Neural progenitor cell (in vitro differentiated cells): ENCODE measurements at regions not wholly inside any gene's neighbourhood (a gene's known extent, or its start where the extent isn't known, plus 50 kb on each side); places are given as distances from the start of the nearest gene placed in this dataset.

Experiments used
- DNase-seq: peaks from one replicate; pipeline ENCODE4 v3.0.0-alpha.2; 2016; ENCODE audit warnings: low spot score
- H2AFZ ChIP-seq: fragments of 200-600 bp; sonication (generic); replicated peaks from 2 replicates; pipeline ENCODE4 v1.6.1; 2016; ENCODE audit warnings: antibody characterized with exemption
- H3F3A ChIP-seq: fragments of 200-600 bp; sonication (generic); 2 replicates; pipeline ENCODE4 v1.6.1; 2016; ENCODE audit warnings: antibody characterized with exemption, low read depth
- H3K27ac ChIP-seq: fragments of 200-600 bp; sonication (generic); 2 replicates; pipeline ENCODE4 v1.5.1; 2016; ENCODE audit warnings: mild to moderate bottlenecking
- H3K27me3 ChIP-seq: fragments of 200-600 bp; sonication (generic); 2 replicates; pipeline ENCODE4 v1.6.1; 2016; ENCODE audit warnings: mild to moderate bottlenecking, moderate library complexity
- H3K36me3 ChIP-seq: fragments of 200-600 bp; sonication (generic); 2 replicates; pipeline ENCODE4 v1.5.1; 2016
- H3K4me1 ChIP-seq: fragments of 200-600 bp; sonication (generic); 2 replicates; pipeline ENCODE4 v1.6.1; 2016; ENCODE audit warnings: mixed run types
- H3K4me2 ChIP-seq: fragments of 200-600 bp; sonication (generic); 2 replicates; pipeline ENCODE4 v1.6.1; 2016
- H3K4me3 ChIP-seq: fragments of 200-600 bp; sonication (generic); 2 replicates; pipeline ENCODE4 v1.5.1; 2016
- H3K79me2 ChIP-seq: fragments of 200-600 bp; sonication (generic); 2 replicates; pipeline ENCODE4 v1.6.1; 2016; ENCODE audit warnings: low read depth
- H3K9ac ChIP-seq: fragments of 200-600 bp; sonication (generic); 2 replicates; pipeline ENCODE4 v1.6.1; 2016
- H3K9me3 ChIP-seq: fragments of 200-600 bp; sonication (generic); 2 replicates; pipeline ENCODE4 v1.5.1; 2016; ENCODE audit warnings: low read depth
- H4K20me1 ChIP-seq: fragments of 200-600 bp; sonication (generic); 2 replicates; pipeline ENCODE4 v1.6.1; 2016; ENCODE audit warnings: low read depth
- H3K27ac Mint-ChIP-seq: 3 replicates; pipeline ENCODE4 v1.8.0; 2021; ENCODE audit warnings: mixed read lengths
- H3K27me3 Mint-ChIP-seq: 2 replicates; pipeline ENCODE4 v1.8.0; 2022; ENCODE audit warnings: low read depth, mild to moderate bottlenecking, inconsistent platforms, moderate library complexity, mixed read lengths; ENCODE audit not compliant: insufficient read depth
- H3K36me3 Mint-ChIP-seq: 3 replicates; pipeline ENCODE4 v1.8.0; 2021; ENCODE audit warnings: mixed read lengths
- H3K4me1 Mint-ChIP-seq: 3 replicates; pipeline ENCODE4 v1.8.0; 2021; ENCODE audit warnings: mixed read lengths
- H3K4me3 Mint-ChIP-seq: 3 replicates; pipeline ENCODE4 v1.8.0; 2021; ENCODE audit warnings: mild to moderate bottlenecking, moderate library complexity, mixed read lengths
- H3K9me3 Mint-ChIP-seq: 3 replicates; pipeline ENCODE4 v1.8.0; 2020; ENCODE audit warnings: mixed read lengths
- CTCF ChIP-seq: fragments of 200-600 bp; sonication (generic); IDR thresholded peaks from 2 replicates; pipeline ENCODE4 v1.5.1; 2017; ENCODE audit warnings: antibody characterized with exemption, mild to moderate bottlenecking
- EZH2 ChIP-seq: fragments of 200-600 bp; sonication (generic); IDR thresholded peaks from 2 replicates; pipeline ENCODE4 v1.6.1; 2017; ENCODE audit warnings: antibody characterized with exemption, mild to moderate bottlenecking, moderate library complexity
- EZH2phosphoT487 ChIP-seq: fragments of 200-600 bp; sonication (generic); IDR thresholded peaks from 2 replicates; pipeline ENCODE4 v1.6.1; 2017; ENCODE audit warnings: antibody characterized with exemption

GRCh38 chr2:137881711-137882110, 82.6 kb upstream of the HNMT start:
- Mint-ChIP-seq H3K9me3 (peaks cover 5% of the 10 kb centered on the region), H3K4me1 (peaks cover 16% of the 10 kb centered on the region), H3K27me3 (no peaks in the 10 kb centered on the region), H3K4me3 (no peak overlapping the region), H3K27ac (no peak overlapping the region), H3K36me3 (no peaks in the 10 kb centered on the region)
- Histone ChIP-seq H4K20me1 (no peaks in the 10 kb centered on the region), H3K79me2 (no peaks in the 10 kb centered on the region), H3K4me3 (no peak overlapping the region), H3K9me3 (no peaks in the 10 kb centered on the region), H3F3A (no peaks in the 10 kb centered on the region), H3K4me2 (no peak overlapping the region), H2AFZ (no peak overlapping the region), H3K9ac (no peak overlapping the region), H3K27me3 (no peaks in the 10 kb centered on the region), H3K27ac (no peak overlapping the region), H3K4me1 (no peaks in the 10 kb centered on the region), H3K36me3 (no peaks in the 10 kb centered on the region)
- no peak for DNase-seq
- TF ChIP-seq EZH2phosphoT487 (no peak), EZH2 (no peak), CTCF (no peak)

DNA sequence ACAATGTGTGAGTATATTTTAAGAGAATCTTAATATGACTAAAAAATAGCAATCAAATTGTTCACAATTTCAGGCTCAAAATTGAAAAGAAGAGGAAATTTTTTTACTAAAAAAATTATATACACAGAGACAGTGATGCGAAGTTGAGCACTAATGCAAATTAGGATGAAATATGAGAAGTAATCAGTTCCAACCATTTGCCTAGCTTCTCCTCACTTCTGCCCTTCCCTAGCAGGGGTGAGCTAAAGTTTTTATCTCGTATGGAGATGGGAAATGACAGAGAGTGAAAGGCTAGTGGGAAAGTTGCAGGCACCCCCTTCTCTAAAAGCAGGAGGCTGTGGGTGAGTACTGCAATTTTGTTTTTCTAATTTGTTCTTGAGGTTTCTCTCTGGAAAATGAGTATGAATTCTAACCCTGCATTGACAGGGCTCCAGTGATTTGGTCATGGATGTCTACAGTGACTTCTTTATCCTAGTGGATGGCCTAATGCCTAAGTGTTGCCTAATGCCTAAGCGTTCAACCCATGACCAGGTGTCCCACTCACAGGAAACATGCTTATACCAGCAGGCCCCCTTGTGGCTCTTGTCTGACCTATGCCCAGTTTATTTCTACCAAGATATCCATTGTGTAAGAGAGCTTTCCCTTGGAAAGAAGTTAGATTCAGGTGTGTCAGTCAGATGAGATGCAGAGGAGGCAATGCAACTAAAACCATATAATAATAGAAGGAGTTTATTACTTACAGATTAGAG, 78.0 kb upstream of the HNMT start:
- H3K27me3 Mint-ChIP-seq, result peaks cover 3% of the 10 kb centered on the region
- no peak overlapping the region for H3K4me3 Mint-ChIP-seq
- H3K27ac Mint-ChIP-seq, result no peak overlapping the region

DNA sequence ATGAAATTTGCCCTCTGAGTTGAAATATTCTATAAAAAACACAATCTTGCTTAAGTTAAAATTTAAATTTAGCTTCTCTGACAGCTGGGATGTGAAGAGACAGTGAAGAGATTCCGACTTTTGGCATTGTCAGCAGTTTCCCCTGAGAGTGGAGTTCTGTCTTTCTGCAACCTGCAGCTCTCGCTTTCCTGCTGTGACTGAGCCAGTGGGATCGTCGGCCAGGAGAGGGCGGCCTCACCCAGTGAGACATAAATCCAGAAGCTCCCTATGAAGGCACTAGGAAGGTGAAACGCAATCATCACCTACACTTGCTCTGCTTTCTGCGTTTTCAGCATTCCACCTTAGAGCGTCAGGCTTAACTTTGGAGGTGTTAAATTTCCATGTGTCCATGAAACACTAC, 75.4 kb upstream of the HNMT start:
- Histone ChIP-seq H3F3A (no peaks in the 10 kb centered on the region), H4K20me1 (no peaks in the 10 kb centered on the region), H3K9me3 (no peaks in the 10 kb centered on the region), H3K4me1 (no peaks in the 10 kb centered on the region), H3K36me3 (no peaks in the 10 kb centered on the region), H3K79me2 (no peaks in the 10 kb centered on the region), H2AFZ (peak overlapping the region; percentile 82), H3K4me2 (no peak overlapping the region), H3K27me3 (no peaks in the 10 kb centered on the region), H3K9ac (no peak overlapping the region), H3K4me3 (no peak overlapping the region), H3K27ac (no peak overlapping the region)
- Mint-ChIP-seq H3K4me1 (peaks cover 4% of the 10 kb centered on the region), H3K27ac (no peak overlapping the region), H3K4me3 (no peak overlapping the region), H3K36me3 (no peaks in the 10 kb centered on the region), H3K27me3 (peaks cover 3% of the 10 kb centered on the region), H3K9me3 (no peaks in the 10 kb centered on the region)
- DNase-seq, result peak; percentile 67
- TF ChIP-seq CTCF (peak; percentile 74), EZH2 (no peak), EZH2phosphoT487 (no peak)

More for the DNA sequence above, 78.0 kb upstream of the HNMT start:
- Histone ChIP-seq H3K9ac (no peak overlapping the region), H3F3A (no peaks in the 10 kb centered on the region), H3K9me3 (no peaks in the 10 kb centered on the region), H3K27ac (no peak overlapping the region), H3K27me3 (no peaks in the 10 kb centered on the region), H3K4me3 (no peak overlapping the region), H3K4me2 (no peak overlapping the region), H3K79me2 (no peaks in the 10 kb centered on the region), H3K36me3 (no peaks in the 10 kb centered on the region), H2AFZ (no peak overlapping the region), H4K20me1 (no peaks in the 10 kb centered on the region), H3K4me1 (no peaks in the 10 kb centered on the region)
- DNase-seq, result peak; percentile 47
- TF ChIP-seq EZH2 (no peak), EZH2phosphoT487 (no peak), CTCF (peak; percentile 48)
- no peaks in the 10 kb centered on the region for H3K36me3 Mint-ChIP-seq
- H3K4me1 Mint-ChIP-seq, result peaks cover 4% of the 10 kb centered on the region
- H3K9me3 Mint-ChIP-seq, result peaks cover 2% of the 10 kb centered on the region
